Peyer's patch (tissue), 4 donors: ENCODE measurements at regions not wholly inside any gene's neighbourhood (a gene's known extent, or its start where the extent isn't known, plus 50 kb on each side); places are given as distances from the start of the nearest gene placed in this dataset.

Source experiments
- DNase-seq, 3 donors: peaks; one replicate each; pipeline ENCODE4 v3.0.0-alpha.2; 2017 to 2019
- H3K27ac ChIP-seq, 4 donors: fragments of 200-600 bp; sonication (generic); one replicate each; pipeline ENCODE4 v1.5.1; 2016 to 2019
- H3K27me3 ChIP-seq, 2 donors: fragments of 200-600 bp; sonication (generic); one replicate each; pipeline ENCODE4 v1.5.1; 2019
- H3K36me3 ChIP-seq, 3 donors: fragments of 200-600 bp; sonication (generic); one replicate each; pipeline ENCODE4 v1.5.1; 2016 to 2019
- H3K4me1 ChIP-seq, 4 donors: fragments of 200-600 bp; sonication (generic); one replicate each; pipeline ENCODE4 v1.5.1; 2016 to 2019
- H3K4me3 ChIP-seq, 4 donors: fragments of 200-600 bp; sonication (generic); 1 replicate in 3 of 4; 2 replicates in 1 of 4; pipeline ENCODE4 v1.5.1; 2016 to 2019; ENCODE audit warnings: mild to moderate bottlenecking in 1 of 4
- H3K9me3 ChIP-seq, 4 donors: fragments of 200-600 bp; sonication (generic); one replicate each; pipeline ENCODE4 v1.5.1; 2016 to 2019; ENCODE audit warnings: mild to moderate bottlenecking in 1 of 4
- CTCF ChIP-seq, 6 experiments: fragments of 450-650 bp in 4 of 6; fragments of 200-600 bp in 2 of 6; sonication (generic) in 1 of 6; IDR thresholded peaks; one replicate each; pipeline ENCODE4 v1.5.1; 2017 to 2019; ENCODE audit warnings: antibody characterized with exemption in 6 of 6, mild to moderate bottlenecking in 3 of 6, moderate library complexity in 1 of 6
- POLR2A ChIP-seq, 2 donors: fragments of 450-650 bp; IDR thresholded peaks; one replicate each; pipeline ENCODE4 v1.5.1; 2017; ENCODE audit warnings: antibody characterized with exemption in 2 of 2, mild to moderate bottlenecking in 2 of 2, moderate library complexity in 2 of 2

- Histone ChIP-seq H3K9me3 (peaks cover 0 to 7% (median 0%) of the 10 kb centered on the region in 4 donors), H3K27me3 (no peaks in the 10 kb centered on the region), H3K27ac (no peak overlapping the region), H3K36me3 (no peaks in the 10 kb centered on the region), H3K4me3 (no peak overlapping the region), H3K4me1 (no peaks in the 10 kb centered on the region)
- TF ChIP-seq POLR2A (IDR thresholded peaks at IDR 0.05) (no peak), CTCF (IDR thresholded peaks at IDR 0.05) (no peak)
- DNase-seq = no peak
Measured at GRCh38 chr2:236814593-236814992, 245.0 kb downstream of the ACKR3 start.

- no peaks in the 10 kb centered on the region for H3K4me1 ChIP-seq
- no peak for DNase-seq
- no peak overlapping the region for H3K27ac ChIP-seq
- no peaks in the 10 kb centered on the region for H3K9me3 ChIP-seq
- no peaks in the 10 kb centered on the region for H3K36me3 ChIP-seq
- no peak overlapping the region for H3K4me3 ChIP-seq
- TF ChIP-seq POLR2A (IDR thresholded peaks at IDR 0.05) = no peak
- TF ChIP-seq CTCF (IDR thresholded peaks at IDR 0.05) = no peak
- no peaks in the 10 kb centered on the region for H3K27me3 ChIP-seq
Measured at GRCh38 chr2:236815746-236816145, 246.1 kb downstream of the ACKR3 start.

GRCh38 chr2:236816197-236817170 is 246.9 kb downstream of the ACKR3 start:
- no peak for DNase-seq
- peaks cover 0 to under 1% (median 0%) of the 10 kb centered on the region in 4 donors for H3K9me3 ChIP-seq
- H3K4me3 ChIP-seq = no peak overlapping the region
- no peak overlapping the region for H3K27ac ChIP-seq
- no peaks in the 10 kb centered on the region for H3K4me1 ChIP-seq
- no peaks in the 10 kb centered on the region for H3K27me3 ChIP-seq
- H3K36me3 ChIP-seq = no peaks in the 10 kb centered on the region
- no peak for TF ChIP-seq CTCF (IDR thresholded peaks at IDR 0.05)

- no peaks in the 10 kb centered on the region for H3K36me3 ChIP-seq
- TF ChIP-seq CTCF (IDR thresholded peaks at IDR 0.05) = no peak
- no peak for TF ChIP-seq POLR2A (IDR thresholded peaks at IDR 0.05)
- no peak overlapping the region for H3K4me3 ChIP-seq
- H3K4me1 ChIP-seq = no peaks in the 10 kb centered on the region
- peaks cover 0 to 6% (median 0%) of the 10 kb centered on the region in 4 donors for H3K9me3 ChIP-seq
- H3K27ac ChIP-seq = no peak overlapping the region
- no peak for DNase-seq
- H3K27me3 ChIP-seq = no peaks in the 10 kb centered on the region
Measured at GRCh38 chr2:236818281-236819045, 248.8 kb downstream of the ACKR3 start.

GRCh38 chr2:236819275-236820002 is 249.8 kb downstream of the ACKR3 start:
- Histone ChIP-seq H3K9me3 (peaks cover 0 to 6% (median 0%) of the 10 kb centered on the region in 4 donors), H3K4me1 (no peaks in the 10 kb centered on the region), H3K27ac (no peak overlapping the region), H3K4me3 (no peak overlapping the region), H3K36me3 (no peaks in the 10 kb centered on the region), H3K27me3 (no peaks in the 10 kb centered on the region)
- DNase-seq = no peak
- no peak for TF ChIP-seq POLR2A (IDR thresholded peaks at IDR 0.05)
- no peak for TF ChIP-seq CTCF (IDR thresholded peaks at IDR 0.05)
